ENCODE measurements at regions not wholly inside any gene's neighbourhood (a gene's known extent, or its start where the extent isn't known, plus 50 kb on each side); places are given as distances from the start of the nearest gene placed in this dataset.
A peak's percentile ranks its signal among the peaks of the same experiment; 100 is the strongest.

- no peak for TF ChIP-seq CTCF (IDR thresholded peaks at IDR 0.05)
- H3K27me3 ChIP-seq: no peaks in the 10 kb centered on the region
- no peaks in the 10 kb centered on the region for H3K36me3 ChIP-seq
- intact Hi-C loops (cut with DNase I): loop anchor here in 1 of 2 donors (5.0 kb wide), 1 partner anchor 103 kb away; no protein-coding TSS in a partner anchor
- H3K9me3 ChIP-seq: peaks cover 0 to 7% of the 10 kb centered on the region in 2 donors
- H3K27ac ChIP-seq: peak overlapping the region; percentile 92 to 98
- ATAC-seq (no peak), DNase-seq (no peak)
- H3K4me1 ChIP-seq: peaks cover 18 to 76% of the 10 kb centered on the region in 2 donors
- H3K4me3 ChIP-seq: no peak overlapping the region
These were observed 105.9 kb upstream of the ATF7IP start for GRCh38 chr12:14259481-14260010.

- intact Hi-C loops (cut with DNase I): no loop called here
- H3K4me1 ChIP-seq: peaks cover 18 to 82% of the 10 kb centered on the region in 2 donors
- H3K4me3 ChIP-seq: no peak overlapping the region
- peak overlapping the region; percentile 92 to 98 for H3K27ac ChIP-seq
- H3K27me3 ChIP-seq: no peaks in the 10 kb centered on the region
- DNase-seq: peak; percentile 71 to 95 (median 92)
- peaks cover 0 to 10% of the 10 kb centered on the region in 2 donors for H3K9me3 ChIP-seq
- no peak for TF ChIP-seq CTCF (IDR thresholded peaks at IDR 0.05)
- ATAC-seq: peak; percentile 70
- H3K36me3 ChIP-seq: no peaks in the 10 kb centered on the region
These were observed 105.2 kb upstream of the ATF7IP start for GRCh38 chr12:14260011-14260993.

- intact Hi-C loops (cut with DNase I): no loop called here
- no peak overlapping the region for H3K4me3 ChIP-seq
These were observed 104.4 kb upstream of the ATF7IP start for GRCh38 chr12:14261096-14261495.

GRCh38 chr12:14261861-14262260 is 103.6 kb upstream of the ATF7IP start:
- Histone ChIP-seq H3K4me1 (peaks cover 17 to 69% of the 10 kb centered on the region in 2 donors), H3K27ac (peak overlapping the region; percentile 50 to 92), H3K9me3 (peaks cover 0 to 10% of the 10 kb centered on the region in 2 donors), H3K4me3 (no peak overlapping the region), H3K36me3 (no peaks in the 10 kb centered on the region), H3K27me3 (no peaks in the 10 kb centered on the region)
- intact Hi-C loops (cut with DNase I): no loop called here
- DNase-seq (no peak), ATAC-seq (no peak)
- TF ChIP-seq CTCF (IDR thresholded peaks at IDR 0.05): no peak

More at GRCh38 chr12:14261096-14261495, 104.4 kb upstream of the ATF7IP start:
- ATAC-seq: no peak
- Histone ChIP-seq H3K4me1 (peaks cover 18 to 76% of the 10 kb centered on the region in 2 donors), H3K27ac (peak overlapping the region; percentile 92 to 98), H3K9me3 (peaks cover 0 to 10% of the 10 kb centered on the region in 2 donors), H3K36me3 (no peaks in the 10 kb centered on the region), H3K27me3 (no peaks in the 10 kb centered on the region)
- no peak for TF ChIP-seq CTCF (IDR thresholded peaks at IDR 0.05)
- DNase-seq: no peak

Data from left lung (tissue), 4 donors.